Lung (tissue), 11 donors: ENCODE measurements at regions not wholly inside any gene's neighbourhood (a gene's known extent, or its start where the extent isn't known, plus 50 kb on each side); places are given as distances from the start of the nearest gene placed in this dataset.

Source experiments
- ATAC-seq: fragments of 200-7000 bp; cut with Tn5 transposase; one replicate; pipeline ENCODE4 v1.9.1; 2020; ENCODE audit warnings: moderate number of reproducible peaks; ENCODE audit not compliant: insufficient read depth, low FRiP score
- DNase-seq, 3 donors: peaks; one replicate each; pipeline ENCODE4 v3.0.0-alpha.2; 2013 to 2017
- H3K27ac ChIP-seq, 2 donors: one replicate each; pipeline ENCODE4 v1.5.1; 2013; ENCODE audit warnings: mild to moderate bottlenecking in 2 of 2, moderate library complexity in 2 of 2, control low read depth in 1 of 2, inconsistent platforms in 1 of 2, low read depth in 1 of 2, low read length in 1 of 2
- H3K27me3 ChIP-seq, 3 donors: one replicate each; pipeline ENCODE4 v1.5.1; 2013; ENCODE audit warnings: low read length in 2 of 3; ENCODE audit not compliant: control insufficient read depth in 3 of 3, insufficient read depth in 3 of 3
- H3K36me3 ChIP-seq, 4 donors: one replicate each; pipeline ENCODE4 v1.5.1; 2013; ENCODE audit warnings: low read length in 4 of 4, mild to moderate bottlenecking in 1 of 4, moderate library complexity in 1 of 4; ENCODE audit not compliant: control insufficient read depth in 4 of 4, insufficient read depth in 4 of 4
- H3K4me1 ChIP-seq, 5 donors: one replicate each; pipeline ENCODE4 v1.5.1; 2013; ENCODE audit warnings: low read length in 5 of 5, mild to moderate bottlenecking in 2 of 5, moderate library complexity in 1 of 5; ENCODE audit not compliant: control insufficient read depth in 5 of 5, insufficient read depth in 5 of 5
- H3K4me3 ChIP-seq: one replicate; pipeline ENCODE4 v1.5.1; 2013; ENCODE audit warnings: mild to moderate bottlenecking, control low read depth, moderate library complexity
- H3K9ac ChIP-seq, 2 donors: one replicate each; pipeline ENCODE4 v1.5.1; 2013; ENCODE audit warnings: low read length in 2 of 2, control low read depth in 1 of 2; ENCODE audit not compliant: insufficient read depth in 1 of 2
- H3K9me3 ChIP-seq, 4 donors: one replicate each; pipeline ENCODE4 v1.5.1; 2013; ENCODE audit warnings: low read length in 3 of 4, mild to moderate bottlenecking in 1 of 4, moderate library complexity in 1 of 4; ENCODE audit not compliant: control insufficient read depth in 4 of 4, insufficient read depth in 3 of 4
- WGBS, 2 donors: extraction: QIAGEN DNeasy Blood & Tissue Kit; methylation state at CpG; one replicate each; pipeline ENCODE4 v1.1.7; 2013; 5-methylcytosine and 5-hydroxymethylcytosine counted together
- TF ChIP-seq, protein P1 (sequence below): IDR thresholded peaks from 2 replicates; pipeline ENCODE4 v1.5.1; 2012; ENCODE audit warnings: mild to moderate bottlenecking; ENCODE audit errors: control extremely low read depth, extremely low read depth
- donor health status: control.
- donor health status: control.
- donor health status: Bipolar disorder and iron deficiency.
- donor health status: healthy.
- donor health status: DM: yes; HTN: yes; CAD: no.

DNA sequence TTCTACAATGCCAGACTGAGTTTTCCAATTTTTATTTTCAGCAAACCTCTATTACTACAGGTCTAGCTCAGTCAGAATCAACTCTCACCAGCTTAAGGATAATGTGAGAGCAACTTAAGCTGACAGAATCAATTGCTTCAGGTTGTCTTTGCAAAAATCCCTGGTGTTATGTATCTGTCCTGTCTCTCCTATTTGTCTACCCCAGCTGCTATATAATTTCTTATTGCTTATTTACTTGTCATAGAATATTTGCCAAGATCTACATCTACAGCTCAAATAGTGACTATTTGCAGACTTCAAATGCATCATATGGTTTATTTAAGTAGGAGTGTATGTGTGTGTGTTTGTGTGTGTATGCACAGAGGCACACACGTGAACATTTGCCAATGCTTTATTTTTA, 54.1 kb downstream of the FOXG1 start:
- H3K9ac ChIP-seq = no peak overlapping the region
- no peaks in the 10 kb centered on the region for H3K36me3 ChIP-seq
- no peak for ATAC-seq
- H3K9me3 ChIP-seq = peaks cover 0 to 6% (median 2%) of the 10 kb centered on the region in 4 donors
- H3K27me3 ChIP-seq = no peaks in the 10 kb centered on the region
- DNase-seq = no peak
- no peak overlapping the region for H3K27ac ChIP-seq
- TF ChIP-seq, protein P1, sequence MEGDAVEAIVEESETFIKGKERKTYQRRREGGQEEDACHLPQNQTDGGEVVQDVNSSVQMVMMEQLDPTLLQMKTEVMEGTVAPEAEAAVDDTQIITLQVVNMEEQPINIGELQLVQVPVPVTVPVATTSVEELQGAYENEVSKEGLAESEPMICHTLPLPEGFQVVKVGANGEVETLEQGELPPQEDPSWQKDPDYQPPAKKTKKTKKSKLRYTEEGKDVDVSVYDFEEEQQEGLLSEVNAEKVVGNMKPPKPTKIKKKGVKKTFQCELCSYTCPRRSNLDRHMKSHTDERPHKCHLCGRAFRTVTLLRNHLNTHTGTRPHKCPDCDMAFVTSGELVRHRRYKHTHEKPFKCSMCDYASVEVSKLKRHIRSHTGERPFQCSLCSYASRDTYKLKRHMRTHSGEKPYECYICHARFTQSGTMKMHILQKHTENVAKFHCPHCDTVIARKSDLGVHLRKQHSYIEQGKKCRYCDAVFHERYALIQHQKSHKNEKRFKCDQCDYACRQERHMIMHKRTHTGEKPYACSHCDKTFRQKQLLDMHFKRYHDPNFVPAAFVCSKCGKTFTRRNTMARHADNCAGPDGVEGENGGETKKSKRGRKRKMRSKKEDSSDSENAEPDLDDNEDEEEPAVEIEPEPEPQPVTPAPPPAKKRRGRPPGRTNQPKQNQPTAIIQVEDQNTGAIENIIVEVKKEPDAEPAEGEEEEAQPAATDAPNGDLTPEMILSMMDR = no peak
- 75 to 79% methylated on average over 1 of the region's 1 CpG for WGBS, 2 donors
- H3K4me1 ChIP-seq = no peaks in the 10 kb centered on the region
- no peak overlapping the region for H3K4me3 ChIP-seq

DNA sequence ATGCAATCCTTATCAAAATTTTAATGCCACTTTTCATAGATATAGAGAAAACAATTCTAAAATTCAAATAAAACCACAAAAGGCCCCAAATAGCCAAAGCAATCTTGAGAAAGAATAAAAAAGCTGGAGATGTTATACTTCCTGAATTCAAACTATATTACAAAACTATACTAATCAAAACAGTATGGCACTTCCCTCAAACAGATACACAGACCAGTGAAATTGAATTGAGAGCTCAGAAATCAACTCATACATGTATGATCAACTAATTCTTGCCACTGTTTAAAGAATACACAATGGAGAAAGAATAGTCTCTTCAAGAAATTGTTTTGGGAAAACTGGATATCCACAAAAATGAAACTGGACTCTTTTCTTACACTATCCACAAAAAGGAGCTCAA, 55.4 kb downstream of the FOXG1 start:
- Histone ChIP-seq H3K4me1 (no peaks in the 10 kb centered on the region), H3K27ac (no peak overlapping the region), H3K9me3 (peaks cover 0 to 6% (median 2%) of the 10 kb centered on the region in 4 donors), H3K9ac (no peak overlapping the region), H3K27me3 (no peaks in the 10 kb centered on the region), H3K4me3 (no peak overlapping the region), H3K36me3 (no peaks in the 10 kb centered on the region)
- no peak for ATAC-seq
- no peak for DNase-seq
- TF ChIP-seq, protein P1 = no peak

DNA sequence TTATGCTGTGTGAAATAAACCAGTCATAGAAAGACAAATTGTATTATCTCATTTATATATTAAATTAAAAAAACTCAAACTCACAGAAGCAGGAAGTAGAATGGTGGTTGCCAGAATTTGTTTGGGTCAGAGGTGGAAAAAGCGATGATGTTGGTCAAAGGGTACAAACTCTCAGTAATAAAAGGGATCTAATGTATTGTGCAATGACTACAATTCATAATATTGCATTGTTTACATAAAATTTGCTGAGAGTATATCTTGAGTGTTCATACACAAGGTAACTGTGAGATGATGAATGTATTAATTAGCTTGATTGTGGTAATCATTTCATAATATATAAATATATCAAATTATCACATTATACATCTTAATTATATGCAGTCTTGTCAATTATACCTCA, 56.7 kb downstream of the FOXG1 start:
- DNase-seq (no peak), ATAC-seq (no peak)
- 86 to 89% methylated on average over 1 of the region's 1 CpG for WGBS, 2 donors
- H3K27ac ChIP-seq = no peak overlapping the region
- H3K27me3 ChIP-seq = no peaks in the 10 kb centered on the region
- no peaks in the 10 kb centered on the region for H3K4me1 ChIP-seq
- TF ChIP-seq, protein P1 = no peak
- peaks cover 0 to 6% (median 2%) of the 10 kb centered on the region in 4 donors for H3K9me3 ChIP-seq
- H3K4me3 ChIP-seq = no peak overlapping the region
- H3K36me3 ChIP-seq = no peaks in the 10 kb centered on the region
- H3K9ac ChIP-seq = no peak overlapping the region

DNA sequence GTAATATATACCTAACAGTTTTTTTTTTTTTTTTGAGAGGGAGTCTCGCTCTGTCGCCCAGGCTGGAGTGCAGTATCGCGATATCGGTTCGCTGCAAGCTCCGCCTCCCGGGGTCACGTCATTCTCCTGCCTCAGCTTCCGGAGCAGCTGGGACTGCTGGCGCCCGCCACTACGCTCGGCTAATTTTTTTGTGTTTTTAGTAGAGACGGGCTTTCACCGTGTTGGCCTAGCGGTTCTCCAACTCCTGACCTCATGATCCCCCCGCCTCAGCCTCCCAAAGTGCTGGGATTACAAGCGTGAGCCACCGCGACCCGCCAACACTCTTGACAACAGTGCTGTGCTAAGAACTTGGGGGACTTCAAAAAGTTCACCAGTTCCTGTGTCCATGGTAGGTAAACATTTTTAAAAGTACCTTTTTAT, 63.5 kb downstream of the FOXG1 start:
- WGBS, 2 donors = 92 to 94% methylated on average over 22 of the region's 22 CpGs
- ATAC-seq (no peak), DNase-seq (no peak)
- TF ChIP-seq, protein P1 = no peak
- Histone ChIP-seq H3K27me3 (no peaks in the 10 kb centered on the region), H3K9ac (no peak overlapping the region), H3K36me3 (no peaks in the 10 kb centered on the region), H3K4me3 (no peak overlapping the region), H3K27ac (no peak overlapping the region), H3K4me1 (no peaks in the 10 kb centered on the region), H3K9me3 (no peaks in the 10 kb centered on the region)
